Stomach (tissue), 8 donors: ENCODE measurements at regions not wholly inside any gene's neighbourhood (a gene's known extent, or its start where the extent isn't known, plus 50 kb on each side); places are given as distances from the start of the nearest gene placed in this dataset.
"Not testable (repeated sequence)": the region's sequence is repeated elsewhere in the genome, so short reads cannot be mapped to it uniquely, and the experiment has no call there.

ENCODE experiments used
- DNase-seq, 2 donors: peaks; one replicate each; pipeline versions ENCODE4 v3.0.0 to v3.0.0-alpha.2; 2013 to 2019
- H3K27ac ChIP-seq, 5 donors: fragments of 200-600 bp in 4 of 5; sonication (generic) in 4 of 5; one replicate each; pipeline ENCODE4 v1.5.1; 2013 to 2019; ENCODE audit warnings: mild to moderate bottlenecking in 1 of 5, moderate library complexity in 1 of 5
- H3K27me3 ChIP-seq, 3 donors: fragments of 200-600 bp; sonication (generic); one replicate each; pipeline ENCODE4 v1.5.1; 2017 to 2019; ENCODE audit warnings: mixed run types in 1 of 3
- H3K36me3 ChIP-seq, 4 donors: fragments of 200-600 bp; sonication (generic); 1 replicate in 3 of 4; 2 replicates in 1 of 4; pipeline ENCODE4 v1.5.1; 2016 to 2019
- H3K4me1 ChIP-seq, 4 donors: fragments of 200-600 bp; sonication (generic); one replicate each; pipeline ENCODE4 v1.5.1; 2016 to 2019
- H3K4me3 ChIP-seq, 4 donors: fragments of 200-600 bp; sonication (generic) in 3 of 4; one replicate each; pipeline ENCODE4 v1.5.1; 2016 to 2019; ENCODE audit warnings: mild to moderate bottlenecking in 1 of 4
- H3K9me3 ChIP-seq, 4 donors: fragments of 200-600 bp; sonication (generic); one replicate each; pipeline ENCODE4 v1.5.1; 2016 to 2019
- CTCF ChIP-seq, 7 experiments: fragments of 450-650 bp in 4 of 7; fragments of 200-600 bp in 3 of 7; sonication (generic) in 3 of 7; IDR thresholded peaks; one replicate each; pipeline ENCODE4 v1.5.1; 2016 to 2019; ENCODE audit warnings: antibody characterized with exemption in 7 of 7, control low read depth in 2 of 7, mild to moderate bottlenecking in 1 of 7
- EP300 ChIP-seq: sonication (generic); formaldehyde crosslinking; IDR thresholded peaks from one replicate; pipeline ENCODE4 v1.6.1; 2017; ENCODE audit warnings: antibody characterized with exemption
- POLR2A ChIP-seq, 4 donors: fragments of 450-650 bp; IDR thresholded peaks; one replicate each; pipeline ENCODE4 v1.6.1; 2016; ENCODE audit warnings: antibody characterized with exemption in 4 of 4, control low read depth in 2 of 4, mild to moderate bottlenecking in 1 of 4, moderate library complexity in 1 of 4
- POLR2AphosphoS5 ChIP-seq, 3 donors: sonication (generic); formaldehyde crosslinking; IDR thresholded peaks; one replicate each; pipeline ENCODE4 v1.6.1; 2016; ENCODE audit warnings: antibody characterized with exemption in 3 of 3
- WGBS, 5 donors: extraction: QIAGEN DNeasy Blood & Tissue Kit in 3 of 5; methylation state at CpG; one replicate each; pipeline versions ENCODE4 v1.1.5 to v1.1.7; 2013 to 2018; 5-methylcytosine and 5-hydroxymethylcytosine counted together
- intact Hi-C: fragments of 100-400 bp; cut with DNase I; formaldehyde crosslinking; loops from one replicate; pipeline ENCODE4 v1.15.1; 2023; ENCODE audit warnings: low total_unique reads
- small RNA-seq, 4 donors: library from RNA; depleted of rRNA; stranded (forward); fragments of <200 nt; gene quantifications; one replicate each; pipeline ENCODE3, GENCODE V24; 2016
- donor health status: healthy with polysubstance abuse.
- donor health status: Bipolar disorder and iron deficiency.
- donor health status: healthy.

DNA sequence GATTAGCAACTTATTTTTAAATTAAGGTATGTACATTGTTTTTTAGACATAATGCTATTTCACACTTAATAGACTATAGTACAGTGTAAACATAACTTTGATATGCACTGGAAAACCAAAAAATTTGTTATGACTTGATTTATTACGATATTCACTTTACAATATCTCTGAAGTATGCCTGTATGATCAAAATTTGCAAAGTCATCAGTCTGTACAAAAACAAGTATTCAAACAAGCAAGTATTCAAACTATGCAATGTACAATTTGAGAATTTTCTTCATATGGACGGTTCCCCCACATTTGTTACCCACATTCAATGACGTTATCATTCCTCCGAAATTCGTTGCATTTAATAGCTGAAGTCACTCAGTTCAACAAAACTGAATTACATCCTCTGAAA, 147.9 kb downstream of the AVL9 start:
- H3K36me3 ChIP-seq, result peaks cover 0 to 7% (median 0%) of the 10 kb centered on the region in 4 donors
- intact Hi-C loops, result no loop called here
- TF ChIP-seq EP300 (no peak), POLR2A (IDR thresholded peaks at IDR 0.05) (no peak), CTCF (IDR thresholded peaks at IDR 0.05) (no peak), POLR2AphosphoS5 (IDR thresholded peaks at IDR 0.05) (no peak)
- DNase-seq, result no peak
- H3K4me3 ChIP-seq, result no peak overlapping the region
- H3K27me3 ChIP-seq, result no peaks in the 10 kb centered on the region
- H3K4me1 ChIP-seq, result no peaks in the 10 kb centered on the region
- H3K27ac ChIP-seq, result no peak overlapping the region
- no peaks in the 10 kb centered on the region for H3K9me3 ChIP-seq
- 92 to 97% (median 96%) methylated on average over 5 of the region's 5 CpGs for WGBS, 5 donors

GRCh38 chr7:32639122-32639521, 143.8 kb downstream of the AVL9 start:
- no peaks in the 10 kb centered on the region for H3K9me3 ChIP-seq
- no peak overlapping the region for H3K4me3 ChIP-seq
- H3K27ac ChIP-seq, result no peak overlapping the region
- TF ChIP-seq EP300, result no peak
- no peak for TF ChIP-seq CTCF (IDR thresholded peaks at IDR 0.05)
- TF ChIP-seq POLR2A (IDR thresholded peaks at IDR 0.05), result no peak
- no peak for TF ChIP-seq POLR2AphosphoS5 (IDR thresholded peaks at IDR 0.05)
- no peaks in the 10 kb centered on the region for H3K4me1 ChIP-seq
- WGBS, 5 donors, result 88 to 95% (median 91%) methylated on average over 3 of the region's 3 CpGs
- peaks cover 0 to 16% (median 0%) of the 10 kb centered on the region in 4 donors for H3K36me3 ChIP-seq
- no peak for DNase-seq
- no peaks in the 10 kb centered on the region for H3K27me3 ChIP-seq
- intact Hi-C loops, result no loop called here

- H3K4me3 ChIP-seq, H3K4me1 ChIP-seq, H3K9me3 ChIP-seq, intact Hi-C loops, H3K27me3 ChIP-seq, H3K27ac ChIP-seq: not testable (repeated sequence)
- peak in 1 of 2 donors; percentile 9 for DNase-seq
- peaks cover 0 to 16% (median 0%) of the 10 kb centered on the region in 4 donors for H3K36me3 ChIP-seq
- WGBS, 5 donors, result 65 to 79% (median 74%) methylated on average over 1 of the region's 1 CpG
These were observed 143.3 kb downstream of the AVL9 start for GRCh38 chr7:32638479-32639121.

Small RNA genes lying in the stretch of these regions (small RNA-seq; reads per million reads assigned to genes)
- gene AC018645.1 (0 reads per million in 4 donors), gene MIR550A2 (0 reads per million in 4 donors), gene RF00322 (0 reads per million in 4 donors)
